ENCODE measurements at regions not wholly inside any gene's neighbourhood (a gene's known extent, or its start where the extent isn't known, plus 50 kb on each side); places are given as distances from the start of the nearest gene placed in this dataset.

GRCh38 chr9:135366104-135366503 is 113.5 kb upstream of the PPP1R26 start:
- Histone ChIP-seq H3K27me3 (peaks cover 0 to 4% of the 10 kb centered on the region in 2 donors), H3K36me3 (no peaks in the 10 kb centered on the region), H3K4me3 (no peak overlapping the region), H3K4me1 (no peaks in the 10 kb centered on the region), H3K9me3 (no peaks in the 10 kb centered on the region), H3K27ac (no peak overlapping the region)
- WGBS, 2 donors: 64 to 71% methylated on average over 3 of the region's 3 CpGs
- TF ChIP-seq POLR2A (IDR thresholded peaks at IDR 0.05) (no peak), EP300 (IDR thresholded peaks at IDR 0.05) (no peak), CTCF (IDR thresholded peaks at IDR 0.05) (no peak)
- no peak for DNase-seq (ENCODE audit: low spot score in 2 of 2)

GRCh38 chr9:135369412-135369990 is 110.1 kb upstream of the PPP1R26 start:
- H3K27me3 ChIP-seq: peaks cover 0 to 13% of the 10 kb centered on the region in 2 donors
- H3K4me3 ChIP-seq: no peak overlapping the region
- no peaks in the 10 kb centered on the region for H3K9me3 ChIP-seq
- 55 to 64% methylated on average over 2 of the region's 2 CpGs for WGBS, 2 donors
- no peak for DNase-seq (ENCODE audit: low spot score in 2 of 2)
- TF ChIP-seq POLR2A (IDR thresholded peaks at IDR 0.05) (no peak), EP300 (IDR thresholded peaks at IDR 0.05) (no peak), CTCF (IDR thresholded peaks at IDR 0.05) (no peak)
- H3K36me3 ChIP-seq: no peaks in the 10 kb centered on the region
- no peak overlapping the region for H3K27ac ChIP-seq
- no peaks in the 10 kb centered on the region for H3K4me1 ChIP-seq

GRCh38 chr9:135370411-135371375 is 108.9 kb upstream of the PPP1R26 start:
- no peak for DNase-seq (ENCODE audit: low spot score in 2 of 2)
- Histone ChIP-seq H3K9me3 (no peaks in the 10 kb centered on the region), H3K4me3 (no peak overlapping the region), H3K27ac (no peak overlapping the region), H3K36me3 (no peaks in the 10 kb centered on the region), H3K4me1 (no peaks in the 10 kb centered on the region), H3K27me3 (peaks cover 0 to 13% of the 10 kb centered on the region in 2 donors)
- TF ChIP-seq POLR2A (IDR thresholded peaks at IDR 0.05) (no peak), EP300 (IDR thresholded peaks at IDR 0.05) (no peak), CTCF (IDR thresholded peaks at IDR 0.05) (no peak)
- 66 to 73% methylated on average over 29 of the region's 33 CpGs for WGBS, 2 donors

- Histone ChIP-seq H3K27ac (no peak overlapping the region), H3K4me1 (no peaks in the 10 kb centered on the region), H3K27me3 (peaks cover 0 to 19% of the 10 kb centered on the region in 2 donors), H3K9me3 (no peaks in the 10 kb centered on the region), H3K36me3 (no peaks in the 10 kb centered on the region), H3K4me3 (no peak overlapping the region)
- 76 to 79% methylated on average over 7 to 11 of the region's 12 CpGs for WGBS, 2 donors
- no peak for DNase-seq (ENCODE audit: low spot score in 2 of 2)
- TF ChIP-seq CTCF (IDR thresholded peaks at IDR 0.05): no peak
- TF ChIP-seq EP300 (IDR thresholded peaks at IDR 0.05): no peak
- no peak for TF ChIP-seq POLR2A (IDR thresholded peaks at IDR 0.05)
These were observed 108.0 kb upstream of the PPP1R26 start for GRCh38 chr9:135371535-135371934.

- Histone ChIP-seq H3K36me3 (no peaks in the 10 kb centered on the region), H3K27ac (no peak overlapping the region), H3K9me3 (no peaks in the 10 kb centered on the region), H3K4me3 (no peak overlapping the region), H3K27me3 (peaks cover 0 to 24% of the 10 kb centered on the region in 2 donors), H3K4me1 (no peaks in the 10 kb centered on the region)
- no peak for TF ChIP-seq EP300 (IDR thresholded peaks at IDR 0.05)
- no peak for TF ChIP-seq POLR2A (IDR thresholded peaks at IDR 0.05)
- TF ChIP-seq CTCF (IDR thresholded peaks at IDR 0.05): no peak
- 66 to 68% methylated on average over 16 of the region's 16 CpGs for WGBS, 2 donors
- no peak for DNase-seq (ENCODE audit: low spot score in 2 of 2)
These were observed 107.5 kb upstream of the PPP1R26 start for GRCh38 chr9:135372036-135372435.
